Activated T-helper 2 cell treated with anti-CD3 and anti-CD28 coated beads, Interferon-gamma antibody, Interleukin-2, Interleukin-4, amounts not matched to agents 10 μg/mL and 5 μg/mL and 100 μg/mL, durations not matched to agents 14 hours and 24 hours and 36 hours (primary cell): ENCODE measurements at regions not wholly inside any gene's neighbourhood (a gene's known extent, or its start where the extent isn't known, plus 50 kb on each side); places are given as distances from the start of the nearest gene placed in this dataset.
A peak's percentile ranks its signal among the peaks of the same experiment; 100 is the strongest.

Experiments used
- DNase-seq: peaks from one replicate; pipeline ENCODE4 v3.0.0; 2021; ENCODE audit warnings: low spot score
- H3K27ac Mint-ChIP-seq: one replicate; pipeline ENCODE4 v1.8.0; 2021; ENCODE audit warnings: mixed read lengths
- H3K27me3 Mint-ChIP-seq: one replicate; pipeline ENCODE4 v1.8.0; 2021; ENCODE audit warnings: low read depth, mixed read lengths
- H3K36me3 Mint-ChIP-seq: one replicate; pipeline ENCODE4 v1.8.0; 2021; ENCODE audit warnings: low read depth, mixed read lengths
- H3K4me1 Mint-ChIP-seq: one replicate; pipeline ENCODE4 v1.8.0; 2021; ENCODE audit warnings: low read depth, mixed read lengths
- H3K4me3 Mint-ChIP-seq: one replicate; pipeline ENCODE4 v1.8.0; 2021; ENCODE audit warnings: low read depth, mild to moderate bottlenecking, moderate library complexity, mixed read lengths
- H3K9me3 Mint-ChIP-seq: one replicate; pipeline ENCODE4 v1.8.0; 2021; ENCODE audit warnings: mixed read lengths
- intact Hi-C: fragments of 100-400 bp; cut with micrococcal nuclease; formaldehyde crosslinking; loops from one replicate; pipeline ENCODE4 v1.15.1; 2023

GRCh38 chr13:40488869-40489391 lies 177.5 kb downstream of the FOXO1 start:
- Mint-ChIP-seq H3K4me1 (peaks cover 48% of the 10 kb centered on the region), H3K36me3 (peaks cover 3% of the 10 kb centered on the region), H3K27ac (peak overlapping the region; percentile 34), H3K9me3 (no peaks in the 10 kb centered on the region), H3K27me3 (no peaks in the 10 kb centered on the region), H3K4me3 (no peak overlapping the region)
- intact Hi-C loops = no loop called here
- DNase-seq = no peak

- H3K27me3 Mint-ChIP-seq = no peaks in the 10 kb centered on the region
- H3K36me3 Mint-ChIP-seq = no peaks in the 10 kb centered on the region
- no peak overlapping the region for H3K27ac Mint-ChIP-seq
- no peak overlapping the region for H3K4me3 Mint-ChIP-seq
- intact Hi-C loops = no loop called here
- H3K9me3 Mint-ChIP-seq = no peaks in the 10 kb centered on the region
- DNase-seq = no peak
- peaks cover 49% of the 10 kb centered on the region for H3K4me1 Mint-ChIP-seq
Observed at GRCh38 chr13:40490086-40490758, 176.2 kb downstream of the FOXO1 start.

GRCh38 chr13:40492511-40492910 lies 173.9 kb downstream of the FOXO1 start:
- intact Hi-C loops = no loop called here
- Mint-ChIP-seq H3K27me3 (no peaks in the 10 kb centered on the region), H3K36me3 (no peaks in the 10 kb centered on the region), H3K27ac (no peak overlapping the region), H3K4me1 (peaks cover 45% of the 10 kb centered on the region), H3K4me3 (no peak overlapping the region), H3K9me3 (no peaks in the 10 kb centered on the region)
- no peak for DNase-seq

GRCh38 chr13:40494513-40494912 lies 171.9 kb downstream of the FOXO1 start:
- Mint-ChIP-seq H3K4me3 (peak overlapping the region; percentile 43), H3K9me3 (no peaks in the 10 kb centered on the region), H3K4me1 (peaks cover 45% of the 10 kb centered on the region), H3K36me3 (no peaks in the 10 kb centered on the region), H3K27me3 (no peaks in the 10 kb centered on the region), H3K27ac (peak overlapping the region; percentile 81)
- no peak for DNase-seq
- intact Hi-C loops = no loop called here

GRCh38 chr13:40494946-40495620 lies 171.4 kb downstream of the FOXO1 start:
- H3K4me3 Mint-ChIP-seq = no peak overlapping the region
- peak overlapping the region; percentile 81 for H3K27ac Mint-ChIP-seq
- peaks cover 39% of the 10 kb centered on the region for H3K4me1 Mint-ChIP-seq
- no peak for DNase-seq
- no peaks in the 10 kb centered on the region for H3K9me3 Mint-ChIP-seq
- H3K36me3 Mint-ChIP-seq = no peaks in the 10 kb centered on the region
- intact Hi-C loops = no loop called here
- no peaks in the 10 kb centered on the region for H3K27me3 Mint-ChIP-seq

GRCh38 chr13:40495621-40496001 lies 170.8 kb downstream of the FOXO1 start:
- H3K4me3 Mint-ChIP-seq = no peak overlapping the region
- H3K27me3 Mint-ChIP-seq = no peaks in the 10 kb centered on the region
- no peak for DNase-seq
- H3K36me3 Mint-ChIP-seq = no peaks in the 10 kb centered on the region
- no peaks in the 10 kb centered on the region for H3K9me3 Mint-ChIP-seq
- intact Hi-C loops = no loop called here
- H3K27ac Mint-ChIP-seq = no peak overlapping the region
- peaks cover 36% of the 10 kb centered on the region for H3K4me1 Mint-ChIP-seq

GRCh38 chr13:40496035-40496810 lies 170.2 kb downstream of the FOXO1 start:
- peaks cover 36% of the 10 kb centered on the region for H3K4me1 Mint-ChIP-seq
- H3K9me3 Mint-ChIP-seq = no peaks in the 10 kb centered on the region
- no peaks in the 10 kb centered on the region for H3K36me3 Mint-ChIP-seq
- no peak overlapping the region for H3K4me3 Mint-ChIP-seq
- intact Hi-C loops = no loop called here
- H3K27ac Mint-ChIP-seq = no peak overlapping the region
- H3K27me3 Mint-ChIP-seq = no peaks in the 10 kb centered on the region
- DNase-seq = no peak

GRCh38 chr13:40498461-40498860 lies 168.0 kb downstream of the FOXO1 start:
- no peak overlapping the region for H3K4me3 Mint-ChIP-seq
- DNase-seq = no peak

GRCh38 chr13:40502236-40502635 lies 164.2 kb downstream of the FOXO1 start:
- Mint-ChIP-seq H3K36me3 (no peaks in the 10 kb centered on the region), H3K27me3 (no peaks in the 10 kb centered on the region), H3K27ac (no peak overlapping the region), H3K9me3 (no peaks in the 10 kb centered on the region), H3K4me1 (peaks cover 10% of the 10 kb centered on the region), H3K4me3 (no peak overlapping the region)
- intact Hi-C loops = no loop called here
- no peak for DNase-seq

More at GRCh38 chr13:40498461-40498860, 168.0 kb downstream of the FOXO1 start:
- Mint-ChIP-seq H3K36me3 (no peaks in the 10 kb centered on the region), H3K27me3 (no peaks in the 10 kb centered on the region), H3K9me3 (no peaks in the 10 kb centered on the region), H3K4me1 (peaks cover 36% of the 10 kb centered on the region), H3K27ac (no peak overlapping the region)
- intact Hi-C loops = no loop called here

- Mint-ChIP-seq H3K27me3 (no peaks in the 10 kb centered on the region), H3K4me1 (peaks cover 8% of the 10 kb centered on the region), H3K27ac (no peak overlapping the region), H3K4me3 (no peak overlapping the region), H3K36me3 (no peaks in the 10 kb centered on the region), H3K9me3 (no peaks in the 10 kb centered on the region)
- no peak for DNase-seq
- intact Hi-C loops = no loop called here
Observed at GRCh38 chr13:40503011-40503410, 163.4 kb downstream of the FOXO1 start.

- DNase-seq = no peak
- Mint-ChIP-seq H3K9me3 (no peaks in the 10 kb centered on the region), H3K27ac (no peak overlapping the region), H3K4me1 (peaks cover 2% of the 10 kb centered on the region), H3K27me3 (no peaks in the 10 kb centered on the region), H3K36me3 (no peaks in the 10 kb centered on the region), H3K4me3 (no peak overlapping the region)
- intact Hi-C loops = no loop called here
Observed at GRCh38 chr13:40503966-40504591, 162.4 kb downstream of the FOXO1 start.

- Mint-ChIP-seq H3K36me3 (no peaks in the 10 kb centered on the region), H3K9me3 (no peaks in the 10 kb centered on the region), H3K27me3 (no peaks in the 10 kb centered on the region), H3K27ac (no peak overlapping the region), H3K4me3 (no peak overlapping the region), H3K4me1 (peaks cover 2% of the 10 kb centered on the region)
- intact Hi-C loops = no loop called here
- no peak for DNase-seq
Observed at GRCh38 chr13:40504641-40505040, 161.8 kb downstream of the FOXO1 start.
